ENCODE measurements at regions not wholly inside any gene's neighbourhood (a gene's known extent, or its start where the extent isn't known, plus 50 kb on each side); places are given as distances from the start of the nearest gene placed in this dataset.

- TF ChIP-seq CTCF (IDR thresholded peaks at IDR 0.05 in 8 of 11, conservative IDR thresholded peaks at IDR 0.05 in 3 of 11) (no peak), POLR2AphosphoS5 (IDR thresholded peaks at IDR 0.05) (no peak)
These were observed 115.6 kb upstream of the SLC24A3 start for GRCh38 chr20:19096843-19097242.
